HCT116 (cell line): ENCODE measurements at regions not wholly inside any gene's neighbourhood (a gene's known extent, or its start where the extent isn't known, plus 50 kb on each side); places are given as distances from the start of the nearest gene placed in this dataset.

Experiments
- ATAC-seq: fragments of 200-7000 bp; cut with Tn5 transposase; 2 replicates; pipeline ENCODE4 v1.9.1; 2020; ENCODE audit warnings: mild to moderate bottlenecking, moderate library complexity
- BruUV-seq: library from RNA; stranded (reverse); fragments of 400-500 nt; replicated peaks from 2 replicates; lab custom pipeline; 2021; lab: Mats Ljungman, UMichigan
- CTCF ChIA-PET: fragments of 300-600 bp; sonication (Branson Sonifier 250); formaldehyde crosslinking; loops from one replicate; lab custom pipeline; 2021; ENCODE audit warnings: antibody characterized with exemption; lab: Charles Lee
- POLR2A ChIA-PET: fragments of 300-600, 350-600 bp; sonication (Branson Sonifier 250); formaldehyde crosslinking; loops from one replicate; lab custom pipeline; 2021; ENCODE audit warnings: antibody characterized with exemption; lab: Charles Lee
- RAD21 ChIA-PET, 2 experiments: fragments of 300-600 bp; sonication (Branson Sonifier 250); formaldehyde crosslinking; loops; one replicate each; lab custom pipeline; 2023; ENCODE audit warnings: low total read pairs in 2 of 2; ENCODE audit not compliant: uncharacterized antibody in 2 of 2, unreplicated experiment in 2 of 2, low non-redundant PET in 1 of 2; lab: Charles Lee
- DNase-seq: peaks from one replicate; pipeline ENCODE4 v3.0.0-alpha.2; 2010; ENCODE audit warnings: low read depth, low spot score
- H2AFZ ChIP-seq: fragments of 200-600 bp; shearing (Covaris generic), sonication (generic); 2 replicates; pipeline ENCODE4 v1.6.1; 2017; ENCODE audit warnings: low read depth, mixed run types, mixed read lengths, antibody characterized with exemption, low read length; ENCODE audit not compliant: poor library complexity, severe bottlenecking
- H3K27ac ChIP-seq: 2 replicates; pipeline ENCODE4 v1.5.1; 2012; ENCODE audit warnings: low read depth, low read length
- H3K27me3 ChIP-seq: fragments of 200-600 bp; sonication (generic); 2 replicates; pipeline ENCODE4 v1.6.1; 2016; ENCODE audit warnings: mixed run types, low read length, mixed read lengths; ENCODE audit not compliant: insufficient read depth
- H3K36me3 ChIP-seq, 2 experiments: fragments of 200-500 bp in 1 of 2; fragments of 200-600 bp in 1 of 2; sonication (Bioruptor generic) in 1 of 2; sonication (generic) in 1 of 2; 2 replicates each; pipeline versions ENCODE4 v1.5.1 to v1.6.1; 2014 to 2016; ENCODE audit warnings: low read length in 2 of 2, inconsistent platforms in 1 of 2, mixed read lengths in 1 of 2, mixed run types in 1 of 2; ENCODE audit not compliant: insufficient read depth in 2 of 2, control insufficient read depth in 1 of 2
- H3K4me1 ChIP-seq, 2 experiments: fragments of 200-600 bp in 1 of 2; sonication (generic) in 1 of 2; 2 replicates each; pipeline versions ENCODE4 v1.5.1 to v1.6.1; 2012 to 2017; ENCODE audit warnings: low read length in 2 of 2, inconsistent platforms in 1 of 2, mild to moderate bottlenecking in 1 of 2, mixed read lengths in 1 of 2, mixed run types in 1 of 2, moderate library complexity in 1 of 2; ENCODE audit not compliant: insufficient read depth in 2 of 2, control insufficient read depth in 1 of 2
- H3K4me2 ChIP-seq: fragments of 200-600 bp; sonication (generic); 2 replicates; pipeline ENCODE4 v1.6.1; 2017; ENCODE audit warnings: mixed run types, low read length, mixed read lengths
- H3K4me3 ChIP-seq, 2 experiments: fragments of 200-600 bp in 1 of 2; sonication (generic) in 1 of 2; replicated peaks in 1 of 2; 2 replicates each; pipeline ENCODE4 v1.5.1; 2011 to 2016; ENCODE audit warnings: low read length in 2 of 2, control low read depth in 1 of 2, low read depth in 1 of 2, mild to moderate bottlenecking in 1 of 2, mixed read lengths in 1 of 2, mixed run types in 1 of 2
- H3K79me2 ChIP-seq: fragments of 200-600 bp; sonication (generic); 2 replicates; pipeline ENCODE4 v1.6.1; 2017; ENCODE audit warnings: mild to moderate bottlenecking, mixed run types, low read length, moderate library complexity, mixed read lengths; ENCODE audit not compliant: insufficient read depth
- H3K9ac ChIP-seq: fragments of 200-600 bp; sonication (generic); 2 replicates; pipeline ENCODE4 v1.6.1; 2016; ENCODE audit warnings: low read length, mixed read lengths
- H3K9me2 ChIP-seq: fragments of 200-600 bp; sonication (generic), shearing (Covaris generic); 2 replicates; pipeline ENCODE4 v1.6.1; 2017; ENCODE audit warnings: mixed run types, mild to moderate bottlenecking, moderate library complexity; ENCODE audit not compliant: insufficient read depth
- H3K9me3 ChIP-seq, 2 experiments: fragments of 200-500 bp in 1 of 2; fragments of 200-600 bp in 1 of 2; sonication (Bioruptor generic) in 1 of 2; sonication (generic) in 1 of 2; 2 replicates each; pipeline ENCODE4 v1.6.1; 2014 to 2017; ENCODE audit warnings: low read length in 2 of 2, mixed read lengths in 2 of 2, inconsistent platforms in 1 of 2, low read depth in 1 of 2, mild to moderate bottlenecking in 1 of 2, mixed run types in 1 of 2, moderate library complexity in 1 of 2; ENCODE audit not compliant: control insufficient read depth in 1 of 2, insufficient read depth in 1 of 2
- H4K20me1 ChIP-seq: fragments of 200-600 bp; sonication (generic), shearing (Covaris generic); 2 replicates; pipeline ENCODE4 v1.6.1; 2017; ENCODE audit warnings: mixed run types, mild to moderate bottlenecking, moderate library complexity; ENCODE audit not compliant: insufficient read depth
- CBX3 ChIP-seq: IDR thresholded peaks from 2 replicates; pipeline ENCODE4 v1.6.1; 2012; ENCODE audit warnings: low read depth
- EZH2 ChIP-seq: fragments of 200-600 bp; sonication (generic); IDR thresholded peaks from 2 replicates; pipeline ENCODE4 v1.6.1; 2017; ENCODE audit warnings: antibody characterized with exemption, mixed run types
- FOSL1 ChIP-seq: IDR thresholded peaks from 2 replicates; pipeline ENCODE4 v1.6.1; 2012; ENCODE audit warnings: low read depth
- JUND ChIP-seq: IDR thresholded peaks from 2 replicates; pipeline ENCODE4 v1.6.1; 2012
- POLR2A ChIP-seq: IDR thresholded peaks from 2 replicates; pipeline ENCODE4 v1.7.0; 2011; ENCODE audit warnings: borderline replicate concordance; ENCODE audit not compliant: insufficient read depth, insufficient read length; ENCODE audit errors: extremely low read depth
- POLR2AphosphoS5 ChIP-seq: IDR thresholded peaks from 2 replicates; pipeline ENCODE4 v1.6.1; 2011; ENCODE audit warnings: mild to moderate bottlenecking, low read depth, low read length, moderate library complexity
- RAD21 ChIP-seq: IDR thresholded peaks from 2 replicates; pipeline ENCODE4 v1.6.1; 2012; ENCODE audit warnings: low read depth, mild to moderate bottlenecking
- REST ChIP-seq: IDR thresholded peaks from 2 replicates; pipeline ENCODE4 v1.6.1; 2012; ENCODE audit warnings: low read depth
- SIN3A ChIP-seq: IDR thresholded peaks from 2 replicates; pipeline ENCODE4 v1.6.1; 2012; ENCODE audit warnings: low read depth
- SP1 ChIP-seq: IDR thresholded peaks from 2 replicates; pipeline ENCODE4 v1.6.1; 2012; ENCODE audit warnings: low read depth
- SRF ChIP-seq: IDR thresholded peaks from 2 replicates; pipeline ENCODE4 v1.6.1; 2012; ENCODE audit warnings: low read depth
- TCF7L2 ChIP-seq: IDR thresholded peaks from 2 replicates; pipeline ENCODE4 v1.7.0; 2011; ENCODE audit warnings: borderline replicate concordance, inconsistent platforms; ENCODE audit not compliant: insufficient read depth, insufficient read length; ENCODE audit errors: extremely low read depth
- YY1 ChIP-seq: IDR thresholded peaks from 2 replicates; pipeline ENCODE4 v1.6.1; 2011; ENCODE audit warnings: low read length, low read depth, moderate library complexity, mild to moderate bottlenecking; ENCODE audit not compliant: insufficient replicate concordance; ENCODE audit errors: extremely low read depth
- ZFX ChIP-seq: fragments of 450-650 bp; IDR thresholded peaks from 2 replicates; pipeline ENCODE4 v1.6.1; 2017
- ZNF274 ChIP-seq: fragments of 200-500 bp; sonication (Bioruptor generic); IDR thresholded peaks from 2 replicates; pipeline ENCODE4 v1.6.1; 2014; ENCODE audit warnings: mild to moderate bottlenecking, low read depth, low read length, inconsistent platforms
- intact Hi-C: fragments of 100-400 bp; cut with micrococcal nuclease; formaldehyde crosslinking; loops from 2 replicates; pipeline ENCODE4 v1.10.0; 2022
- TF ChIP-seq, protein P1 (sequence below): IDR thresholded peaks from 2 replicates; pipeline ENCODE4 v1.6.1; 2012
- TF ChIP-seq, protein P2 (sequence below): IDR thresholded peaks from 2 replicates; pipeline ENCODE4 v1.6.1; 2012
- TF ChIP-seq, protein P3 (sequence below), 3 experiments: fragments of 200-600 bp in 1 of 3; sonication (generic) in 1 of 3; IDR thresholded peaks in 2 of 3; conservative IDR thresholded peaks in 1 of 3; 2 replicates each; pipeline ENCODE4 v1.5.1; 2012 to 2017; ENCODE audit warnings: low read depth in 2 of 3, low read length in 2 of 3, antibody characterized with exemption in 1 of 3, borderline replicate concordance in 1 of 3, control low read depth in 1 of 3, mild to moderate bottlenecking in 1 of 3, mixed read lengths in 1 of 3, mixed run types in 1 of 3, moderate library complexity in 1 of 3; ENCODE audit not compliant: insufficient read depth in 1 of 3
- TF ChIP-seq, protein P4 (sequence below): IDR thresholded peaks from 2 replicates; pipeline ENCODE4 v1.6.1; 2011; ENCODE audit warnings: mild to moderate bottlenecking, low read length, moderate library complexity; ENCODE audit not compliant: insufficient replicate concordance; ENCODE audit errors: extremely low read depth

GRCh38 chr6:169890049-169890448 is 138.6 kb downstream of the ERMARD start:
- H4K20me1 ChIP-seq = no peaks in the 10 kb centered on the region
- ChIA-PET CTCF (no interaction called here), POLR2A (no interaction called here), RAD21 (no interaction called here)
- no peak overlapping the region for H3K27ac ChIP-seq
- intact Hi-C loops = no loop called here
- H3K9ac ChIP-seq = no peak overlapping the region
- no peaks in the 10 kb centered on the region for H3K4me1 ChIP-seq
- H3K9me3 ChIP-seq = no peaks in the 10 kb centered on the region
- no TSS peak for BruUV-seq
- no peak overlapping the region for H2AFZ ChIP-seq
- no peaks in the 10 kb centered on the region for H3K79me2 ChIP-seq
- ATAC-seq = no peak
- no peaks in the 10 kb centered on the region for H3K9me2 ChIP-seq
- H3K4me2 ChIP-seq = no peak overlapping the region
- H3K4me3 ChIP-seq = no peak overlapping the region
- DNase-seq = no peak
- TF ChIP-seq SRF (no peak), JUND (no peak), RAD21 (no peak), EZH2 (no peak), SP1 (no peak), FOSL1 (no peak), TCF7L2 (no peak), CBX3 (no peak), ZFX (no peak), ZNF274 (no peak), YY1 (no peak), SIN3A (no peak), POLR2A (no peak), REST (no peak), POLR2AphosphoS5 (no peak)
- TF ChIP-seq, protein P1, sequence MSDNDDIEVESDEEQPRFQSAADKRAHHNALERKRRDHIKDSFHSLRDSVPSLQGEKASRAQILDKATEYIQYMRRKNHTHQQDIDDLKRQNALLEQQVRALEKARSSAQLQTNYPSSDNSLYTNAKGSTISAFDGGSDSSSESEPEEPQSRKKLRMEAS = no peak
- TF ChIP-seq, protein P2, sequence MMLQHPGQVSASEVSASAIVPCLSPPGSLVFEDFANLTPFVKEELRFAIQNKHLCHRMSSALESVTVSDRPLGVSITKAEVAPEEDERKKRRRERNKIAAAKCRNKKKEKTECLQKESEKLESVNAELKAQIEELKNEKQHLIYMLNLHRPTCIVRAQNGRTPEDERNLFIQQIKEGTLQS = no peak
- TF ChIP-seq, protein P3, sequence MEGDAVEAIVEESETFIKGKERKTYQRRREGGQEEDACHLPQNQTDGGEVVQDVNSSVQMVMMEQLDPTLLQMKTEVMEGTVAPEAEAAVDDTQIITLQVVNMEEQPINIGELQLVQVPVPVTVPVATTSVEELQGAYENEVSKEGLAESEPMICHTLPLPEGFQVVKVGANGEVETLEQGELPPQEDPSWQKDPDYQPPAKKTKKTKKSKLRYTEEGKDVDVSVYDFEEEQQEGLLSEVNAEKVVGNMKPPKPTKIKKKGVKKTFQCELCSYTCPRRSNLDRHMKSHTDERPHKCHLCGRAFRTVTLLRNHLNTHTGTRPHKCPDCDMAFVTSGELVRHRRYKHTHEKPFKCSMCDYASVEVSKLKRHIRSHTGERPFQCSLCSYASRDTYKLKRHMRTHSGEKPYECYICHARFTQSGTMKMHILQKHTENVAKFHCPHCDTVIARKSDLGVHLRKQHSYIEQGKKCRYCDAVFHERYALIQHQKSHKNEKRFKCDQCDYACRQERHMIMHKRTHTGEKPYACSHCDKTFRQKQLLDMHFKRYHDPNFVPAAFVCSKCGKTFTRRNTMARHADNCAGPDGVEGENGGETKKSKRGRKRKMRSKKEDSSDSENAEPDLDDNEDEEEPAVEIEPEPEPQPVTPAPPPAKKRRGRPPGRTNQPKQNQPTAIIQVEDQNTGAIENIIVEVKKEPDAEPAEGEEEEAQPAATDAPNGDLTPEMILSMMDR (IDR thresholded peaks at IDR 0.05 in 2 of 3, conservative IDR thresholded peaks at IDR 0.05 in 1 of 3; ENCODE audit: borderline replicate concordance in 1 of 3, insufficient read depth in 1 of 3, low read depth in 2 of 3, low read length in 2 of 3) = no peak
- TF ChIP-seq, protein P4, sequence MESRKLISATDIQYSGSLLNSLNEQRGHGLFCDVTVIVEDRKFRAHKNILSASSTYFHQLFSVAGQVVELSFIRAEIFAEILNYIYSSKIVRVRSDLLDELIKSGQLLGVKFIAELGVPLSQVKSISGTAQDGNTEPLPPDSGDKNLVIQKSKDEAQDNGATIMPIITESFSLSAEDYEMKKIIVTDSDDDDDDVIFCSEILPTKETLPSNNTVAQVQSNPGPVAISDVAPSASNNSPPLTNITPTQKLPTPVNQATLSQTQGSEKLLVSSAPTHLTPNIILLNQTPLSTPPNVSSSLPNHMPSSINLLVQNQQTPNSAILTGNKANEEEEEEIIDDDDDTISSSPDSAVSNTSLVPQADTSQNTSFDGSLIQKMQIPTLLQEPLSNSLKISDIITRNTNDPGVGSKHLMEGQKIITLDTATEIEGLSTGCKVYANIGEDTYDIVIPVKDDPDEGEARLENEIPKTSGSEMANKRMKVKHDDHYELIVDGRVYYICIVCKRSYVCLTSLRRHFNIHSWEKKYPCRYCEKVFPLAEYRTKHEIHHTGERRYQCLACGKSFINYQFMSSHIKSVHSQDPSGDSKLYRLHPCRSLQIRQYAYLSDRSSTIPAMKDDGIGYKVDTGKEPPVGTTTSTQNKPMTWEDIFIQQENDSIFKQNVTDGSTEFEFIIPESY = no peak
- no peaks in the 10 kb centered on the region for H3K36me3 ChIP-seq
- H3K27me3 ChIP-seq = 0 out of 2 replicates have a peak, but pooled peaks cover 5% of the 10 kb centered on the region
